ENCODE measurements at regions not wholly inside any gene's neighbourhood (a gene's known extent, or its start where the extent isn't known, plus 50 kb on each side); places are given as distances from the start of the nearest gene placed in this dataset.

DNA sequence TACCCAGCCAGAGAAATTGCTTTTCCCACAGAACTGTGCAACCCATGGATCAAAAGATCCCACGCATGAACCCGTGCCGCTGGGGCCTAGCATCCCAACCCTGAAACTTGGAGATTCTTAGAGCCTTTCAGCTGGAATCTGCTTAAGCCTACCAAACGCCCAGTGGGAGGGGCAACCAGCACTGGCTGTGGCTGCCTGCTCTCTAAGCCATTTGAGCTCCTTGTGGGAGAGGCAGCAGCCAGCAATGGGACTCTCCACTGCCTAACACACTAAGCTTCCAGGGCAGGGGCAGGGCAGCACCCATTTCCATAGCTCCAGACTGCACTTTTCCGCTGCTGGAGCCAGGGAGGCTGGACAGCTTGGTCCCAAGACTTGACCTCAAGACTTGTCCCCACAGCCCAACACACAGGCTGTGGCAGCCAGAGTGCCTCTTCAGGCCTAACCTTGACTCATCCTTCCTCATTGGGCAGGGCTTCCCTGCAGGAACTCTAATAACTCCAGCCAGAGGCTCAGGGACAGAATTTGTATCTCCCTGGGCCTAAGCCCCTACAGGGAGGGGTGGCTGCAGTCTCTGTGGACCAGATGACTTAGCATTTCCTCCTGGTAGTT lies 437.4 kb downstream of the MTRR start:
- Histone ChIP-seq H3K4me1 (no peaks in the 10 kb centered on the region), H3K27me3 (no peaks in the 10 kb centered on the region), H3K27ac (no peak overlapping the region), H3K4me3 (no peak overlapping the region), H3K9me3 (peaks cover 0 to 4% (median 0%) of the 10 kb centered on the region in 4 donors), H3K36me3 (no peaks in the 10 kb centered on the region)
- 86% methylated on average over 5 of the region's 5 CpGs for WGBS, 2 donors
- intact Hi-C loops (cut with DNase I) = no loop called here
- no peak for DNase-seq
- TF ChIP-seq, protein P1, sequence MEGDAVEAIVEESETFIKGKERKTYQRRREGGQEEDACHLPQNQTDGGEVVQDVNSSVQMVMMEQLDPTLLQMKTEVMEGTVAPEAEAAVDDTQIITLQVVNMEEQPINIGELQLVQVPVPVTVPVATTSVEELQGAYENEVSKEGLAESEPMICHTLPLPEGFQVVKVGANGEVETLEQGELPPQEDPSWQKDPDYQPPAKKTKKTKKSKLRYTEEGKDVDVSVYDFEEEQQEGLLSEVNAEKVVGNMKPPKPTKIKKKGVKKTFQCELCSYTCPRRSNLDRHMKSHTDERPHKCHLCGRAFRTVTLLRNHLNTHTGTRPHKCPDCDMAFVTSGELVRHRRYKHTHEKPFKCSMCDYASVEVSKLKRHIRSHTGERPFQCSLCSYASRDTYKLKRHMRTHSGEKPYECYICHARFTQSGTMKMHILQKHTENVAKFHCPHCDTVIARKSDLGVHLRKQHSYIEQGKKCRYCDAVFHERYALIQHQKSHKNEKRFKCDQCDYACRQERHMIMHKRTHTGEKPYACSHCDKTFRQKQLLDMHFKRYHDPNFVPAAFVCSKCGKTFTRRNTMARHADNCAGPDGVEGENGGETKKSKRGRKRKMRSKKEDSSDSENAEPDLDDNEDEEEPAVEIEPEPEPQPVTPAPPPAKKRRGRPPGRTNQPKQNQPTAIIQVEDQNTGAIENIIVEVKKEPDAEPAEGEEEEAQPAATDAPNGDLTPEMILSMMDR (IDR thresholded peaks at IDR 0.05) = no peak
- no peak for TF ChIP-seq EP300 (IDR thresholded peaks at IDR 0.05)
- TF ChIP-seq POLR2A (IDR thresholded peaks at IDR 0.05) = no peak

DNA sequence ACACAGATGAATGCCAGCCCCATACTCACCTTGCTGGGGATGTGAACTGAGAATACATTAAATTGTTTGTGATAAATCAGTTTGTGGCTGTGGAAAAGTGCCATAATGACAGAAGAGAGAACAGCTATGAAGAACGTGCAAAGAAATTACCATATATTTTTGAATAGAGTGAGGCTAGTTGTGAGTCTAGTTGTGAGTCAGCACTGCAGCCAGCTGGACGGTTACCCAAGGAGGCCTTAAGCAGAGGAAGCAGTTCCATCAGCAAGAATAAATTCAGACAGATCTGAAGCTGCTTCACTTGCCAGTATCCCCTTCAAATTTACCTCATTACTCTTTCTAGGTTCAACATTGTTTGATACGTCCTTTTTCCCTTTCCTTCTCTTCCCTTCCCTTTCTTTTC lies 446.0 kb downstream of the MTRR start:
- no peak for TF ChIP-seq EP300 (IDR thresholded peaks at IDR 0.05)
- TF ChIP-seq, protein P1 (IDR thresholded peaks at IDR 0.05) = no peak
- TF ChIP-seq POLR2AphosphoS5 (IDR thresholded peaks at IDR 0.05) = no peak
- TF ChIP-seq POLR2A (IDR thresholded peaks at IDR 0.05) = no peak
- Histone ChIP-seq H3K27ac (no peak overlapping the region), H3K27me3 (no peaks in the 10 kb centered on the region), H3K36me3 (no peaks in the 10 kb centered on the region), H3K4me3 (no peak overlapping the region), H3K4me1 (no peaks in the 10 kb centered on the region), H3K9me3 (peaks cover 0 to 4% (median 0%) of the 10 kb centered on the region in 4 donors)
- intact Hi-C loops (cut with DNase I) = no loop called here
- 63 to 69% methylated on average over 3 of the region's 3 CpGs for WGBS, 2 donors
- no peak for DNase-seq

DNA sequence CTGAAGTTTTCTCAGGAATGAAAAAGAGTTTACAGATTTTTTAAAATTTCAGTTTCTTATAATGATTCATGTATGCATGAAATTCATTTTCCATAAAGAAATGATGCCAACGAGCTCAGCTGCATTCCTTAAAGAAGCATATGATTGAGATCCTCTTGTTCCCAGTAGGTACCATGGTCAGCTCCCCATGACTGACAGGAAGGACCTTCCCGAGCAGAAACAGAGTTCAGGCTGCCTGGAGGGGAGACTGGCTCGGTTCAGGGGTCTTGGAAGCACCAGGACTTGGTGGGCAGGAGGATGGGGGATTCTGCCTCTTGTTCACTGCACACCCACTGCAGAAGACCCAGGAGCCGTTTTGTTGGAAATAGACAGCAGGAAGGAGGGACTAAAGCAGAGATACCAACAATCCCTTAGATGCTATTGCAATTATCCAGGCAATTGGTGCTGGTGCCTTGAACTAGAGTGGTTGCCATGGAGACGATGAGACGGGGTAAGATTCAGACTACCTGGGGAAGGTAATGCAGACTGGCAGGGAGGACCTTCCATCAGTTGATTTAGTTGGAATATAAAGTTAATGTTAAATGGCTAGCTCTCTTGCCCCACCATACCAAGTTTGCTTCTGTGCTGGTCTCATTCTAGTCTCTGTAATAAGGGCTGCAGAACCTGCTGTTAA lies 447.8 kb downstream of the MTRR start:
- Histone ChIP-seq H3K27ac (no peak overlapping the region), H3K4me3 (no peak overlapping the region), H3K27me3 (no peaks in the 10 kb centered on the region), H3K9me3 (no peaks in the 10 kb centered on the region), H3K36me3 (no peaks in the 10 kb centered on the region), H3K4me1 (no peaks in the 10 kb centered on the region)
- 34 to 39% methylated on average over 6 of the region's 6 CpGs for WGBS, 2 donors
- TF ChIP-seq POLR2AphosphoS5 (IDR thresholded peaks at IDR 0.05) (no peak), POLR2A (IDR thresholded peaks at IDR 0.05) (no peak), EP300 (IDR thresholded peaks at IDR 0.05) (no peak)
- TF ChIP-seq, protein P1 (IDR thresholded peaks at IDR 0.05) = no peak
- no peak for DNase-seq
- intact Hi-C loops (cut with DNase I) = no loop called here

DNA sequence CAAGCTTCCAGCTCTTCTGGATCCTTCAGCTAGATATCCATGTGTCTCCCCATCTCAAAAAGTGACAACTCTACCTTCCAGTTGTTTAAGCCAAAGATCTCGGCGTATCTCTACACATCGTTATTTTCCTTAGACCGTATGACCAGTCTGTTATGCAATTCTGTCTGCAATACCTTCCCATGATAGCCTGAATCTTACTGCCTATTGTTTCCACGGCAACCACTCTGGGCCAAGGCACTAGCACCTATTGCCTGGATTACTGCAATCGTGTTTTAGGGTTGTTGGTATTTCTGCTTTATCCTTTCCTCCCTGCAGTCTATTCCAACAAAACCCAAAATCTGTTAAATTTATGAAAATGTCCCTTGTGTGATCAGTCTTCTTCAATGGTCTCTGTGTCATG lies 448.4 kb downstream of the MTRR start:
- TF ChIP-seq, protein P1 (IDR thresholded peaks at IDR 0.05) = no peak
- TF ChIP-seq EP300 (IDR thresholded peaks at IDR 0.05) (no peak), POLR2AphosphoS5 (IDR thresholded peaks at IDR 0.05) (no peak), POLR2A (IDR thresholded peaks at IDR 0.05) (no peak)
- Histone ChIP-seq H3K9me3 (no peaks in the 10 kb centered on the region), H3K27ac (no peak overlapping the region), H3K4me3 (no peak overlapping the region), H3K4me1 (no peaks in the 10 kb centered on the region), H3K36me3 (no peaks in the 10 kb centered on the region), H3K27me3 (no peaks in the 10 kb centered on the region)
- DNase-seq = no peak
- 84 to 90% methylated on average over 6 of the region's 6 CpGs for WGBS, 2 donors
- intact Hi-C loops (cut with DNase I) = no loop called here

DNA sequence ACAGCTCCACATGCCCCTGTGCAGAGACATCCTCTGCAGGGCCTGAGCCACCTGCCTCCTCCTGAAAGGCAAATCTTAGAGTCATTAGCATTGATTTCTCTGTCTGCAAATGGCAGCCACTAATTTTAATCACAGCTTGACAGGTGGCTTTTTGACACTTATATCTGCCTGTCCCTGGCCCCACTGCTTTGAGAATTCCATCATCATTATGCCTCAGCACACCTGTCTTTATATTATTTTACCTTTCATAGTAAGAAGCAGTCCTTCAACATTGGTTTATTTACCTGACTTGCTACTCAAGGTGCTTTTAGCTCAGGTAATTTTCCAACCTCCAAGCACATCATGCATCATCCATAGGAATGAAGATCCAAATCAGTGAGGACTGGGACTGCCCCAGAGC lies 451.3 kb downstream of the MTRR start:
- H3K4me3 ChIP-seq = no peak overlapping the region
- H3K9me3 ChIP-seq = no peaks in the 10 kb centered on the region
- no peaks in the 10 kb centered on the region for H3K4me1 ChIP-seq
- TF ChIP-seq POLR2AphosphoS5 (IDR thresholded peaks at IDR 0.05) (no peak), EP300 (IDR thresholded peaks at IDR 0.05) (no peak), POLR2A (IDR thresholded peaks at IDR 0.05) (no peak)
- TF ChIP-seq, protein P1 (IDR thresholded peaks at IDR 0.05) = no peak
- H3K27me3 ChIP-seq = no peaks in the 10 kb centered on the region
- no peaks in the 10 kb centered on the region for H3K36me3 ChIP-seq
- intact Hi-C loops (cut with DNase I) = no loop called here
- no peak for DNase-seq
- H3K27ac ChIP-seq = no peak overlapping the region
